ENCODE measurements at regions not wholly inside any gene's neighbourhood (a gene's known extent, or its start where the extent isn't known, plus 50 kb on each side); places are given as distances from the start of the nearest gene placed in this dataset.

DNA sequence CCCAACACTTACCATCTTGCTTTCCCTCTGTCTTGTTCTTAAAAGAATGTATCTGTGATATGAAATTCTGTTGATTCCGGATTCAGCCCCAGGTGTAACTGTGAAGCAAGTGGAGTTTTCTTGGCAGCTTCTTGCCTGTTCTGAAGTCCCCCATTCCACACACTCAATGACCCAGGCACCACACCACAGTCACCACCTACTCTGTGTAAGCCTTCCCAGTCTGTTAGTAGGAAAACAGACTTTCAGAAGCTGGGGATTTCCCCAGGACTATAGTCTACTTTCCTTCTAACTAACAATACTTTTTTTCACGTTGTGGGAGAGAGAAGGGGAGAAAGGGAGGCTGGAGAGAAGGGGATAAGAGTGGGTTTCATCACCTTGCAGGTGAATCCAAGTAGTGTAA, 299.1 kb upstream of the PROX1 start:
- DNase-seq, result no peak

DNA sequence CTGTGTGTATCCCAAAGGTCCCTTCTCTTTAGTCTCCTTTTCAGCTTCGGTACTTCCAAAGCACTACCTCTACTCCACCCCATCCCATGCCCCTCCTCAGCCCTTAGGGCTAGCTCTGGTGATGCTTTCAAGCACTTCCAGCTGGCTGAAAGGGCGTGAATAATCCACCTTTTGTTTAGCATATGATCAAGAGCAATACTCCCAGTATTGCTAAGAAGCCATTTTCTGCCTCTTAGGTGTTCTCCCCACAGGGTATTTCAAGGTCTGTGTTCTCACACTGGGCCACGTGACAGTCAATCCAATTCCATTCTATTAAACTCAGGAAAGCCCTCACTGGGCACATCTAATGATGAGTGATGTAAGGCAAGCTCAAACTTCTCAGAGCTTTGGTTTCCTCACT, 298.5 kb upstream of the PROX1 start:
- peak; percentile 11 for DNase-seq

DNA sequence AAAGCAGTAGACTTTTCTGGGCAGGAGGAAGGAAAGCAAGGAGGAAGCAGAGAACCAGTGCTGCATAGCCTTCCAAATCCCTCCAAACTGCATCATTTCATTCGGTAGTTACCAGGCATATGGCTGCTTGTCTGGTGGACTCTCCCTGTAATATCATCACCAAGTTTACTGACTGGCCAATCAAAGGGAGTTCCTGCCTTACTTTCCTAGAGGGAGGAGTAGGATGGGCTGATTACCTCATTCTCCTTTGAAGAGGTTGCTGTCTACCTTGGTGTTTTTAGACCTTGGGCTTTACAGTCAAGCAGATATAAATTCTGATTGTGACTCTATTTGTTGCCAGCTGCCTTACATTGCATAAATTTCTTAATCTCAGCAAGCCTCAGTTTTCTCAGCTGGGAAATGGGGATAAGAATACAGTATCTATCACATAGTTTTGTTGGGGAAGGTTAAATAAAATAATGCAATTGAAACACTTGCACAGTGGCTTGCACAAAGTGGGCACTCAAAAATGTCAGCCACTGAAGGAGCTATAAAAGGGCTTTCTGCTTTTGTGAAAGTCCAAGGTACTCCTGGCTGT, 297.3 kb upstream of the PROX1 start:
- DNase-seq, result no peak

DNA sequence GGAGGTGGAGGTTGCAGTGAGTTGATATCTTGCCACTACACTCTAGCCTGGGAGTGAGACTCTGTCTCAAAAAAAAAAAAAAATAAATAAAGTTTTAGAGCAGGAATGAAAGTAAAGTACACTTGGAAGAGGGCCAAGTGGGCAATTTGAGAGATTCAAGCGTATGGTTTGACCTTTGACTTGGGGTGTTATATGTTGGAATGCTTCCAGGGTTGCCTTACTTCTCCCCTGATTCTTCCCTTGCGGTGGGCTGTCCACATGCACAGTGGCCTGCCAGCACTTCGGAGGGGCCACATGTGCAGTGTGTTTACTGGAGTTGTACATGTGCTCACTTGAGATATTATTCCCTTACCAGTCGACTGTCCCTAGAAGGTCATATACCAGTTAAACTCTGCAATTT, 295.5 kb upstream of the PROX1 start:
- no peak for DNase-seq

GRCh38 chr1:213693864-213694263, 293.9 kb upstream of the PROX1 start:
- no peak for DNase-seq

DNA sequence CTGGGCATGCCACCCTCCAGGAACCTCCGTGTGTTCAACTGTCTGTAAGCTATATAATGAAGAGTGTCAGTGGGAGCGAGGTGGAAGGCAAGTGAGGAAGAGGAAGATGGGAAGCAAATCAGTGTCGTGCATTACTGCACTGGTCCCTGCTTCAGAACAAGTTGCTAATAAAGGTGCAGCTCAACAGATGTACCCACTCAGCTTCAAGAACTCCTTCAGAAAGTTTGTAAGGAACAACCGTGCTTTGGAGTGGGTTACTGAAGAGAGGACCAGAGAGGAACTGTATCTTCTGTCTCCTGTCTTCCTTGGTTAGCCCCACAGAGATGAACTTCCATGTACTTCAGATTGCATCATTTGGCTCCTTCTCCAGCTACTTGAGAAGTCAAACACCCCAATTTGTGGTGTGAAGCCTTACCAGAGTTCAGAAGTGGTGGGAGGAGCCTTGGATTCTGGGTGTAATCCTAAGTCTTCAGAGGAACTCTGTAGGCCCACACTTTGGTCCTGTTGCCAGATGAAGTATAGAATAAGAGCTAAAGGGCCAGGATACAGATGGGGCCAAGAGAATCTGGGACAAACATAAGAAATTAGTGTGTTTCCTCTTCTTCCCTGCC, 290.5 kb upstream of the PROX1 start:
- no peak for DNase-seq

GRCh38 chr1:213698092-213698702, 289.6 kb upstream of the PROX1 start:
- no peak for DNase-seq

DNA sequence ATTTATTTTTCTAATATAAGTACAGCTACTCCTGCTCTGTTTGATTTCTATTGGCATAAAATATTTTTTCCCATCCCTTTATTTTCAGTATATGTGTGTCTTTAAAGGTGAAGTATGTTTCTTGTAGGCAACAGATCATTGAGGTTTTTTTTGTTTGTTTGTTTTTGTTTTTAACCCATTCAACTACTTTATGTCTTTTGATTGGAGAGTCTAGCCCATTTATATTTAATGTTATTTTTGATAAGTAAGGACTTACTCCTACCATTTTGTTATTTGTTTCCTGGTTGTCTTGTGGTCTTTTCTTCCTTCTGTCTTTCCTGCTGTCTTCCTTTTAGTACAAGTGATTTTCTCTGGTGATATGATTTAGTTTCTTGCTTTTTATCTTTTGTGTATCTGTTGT, 285.1 kb upstream of the PROX1 start:
- no peak for DNase-seq

DNA sequence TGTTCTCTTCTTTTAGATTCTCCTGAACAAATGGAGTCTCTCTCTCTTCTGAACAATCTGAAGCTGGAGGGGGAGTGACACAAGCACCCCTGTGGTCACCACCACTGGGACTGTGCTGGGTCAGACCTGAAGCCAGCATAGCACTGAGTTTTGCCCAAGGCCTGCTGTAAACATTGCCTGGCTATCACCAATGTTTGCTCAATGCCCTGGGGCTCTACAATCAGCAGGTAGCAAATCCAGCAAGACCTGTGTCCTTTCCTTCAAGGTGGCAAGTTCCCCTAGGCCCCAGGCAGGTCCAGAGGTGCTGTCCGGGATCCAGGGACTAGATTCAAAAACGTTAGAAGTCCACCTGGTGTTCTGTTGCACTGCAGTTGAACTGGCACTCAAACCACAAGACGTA, 282.8 kb upstream of the PROX1 start:
- no peak for DNase-seq

DNA sequence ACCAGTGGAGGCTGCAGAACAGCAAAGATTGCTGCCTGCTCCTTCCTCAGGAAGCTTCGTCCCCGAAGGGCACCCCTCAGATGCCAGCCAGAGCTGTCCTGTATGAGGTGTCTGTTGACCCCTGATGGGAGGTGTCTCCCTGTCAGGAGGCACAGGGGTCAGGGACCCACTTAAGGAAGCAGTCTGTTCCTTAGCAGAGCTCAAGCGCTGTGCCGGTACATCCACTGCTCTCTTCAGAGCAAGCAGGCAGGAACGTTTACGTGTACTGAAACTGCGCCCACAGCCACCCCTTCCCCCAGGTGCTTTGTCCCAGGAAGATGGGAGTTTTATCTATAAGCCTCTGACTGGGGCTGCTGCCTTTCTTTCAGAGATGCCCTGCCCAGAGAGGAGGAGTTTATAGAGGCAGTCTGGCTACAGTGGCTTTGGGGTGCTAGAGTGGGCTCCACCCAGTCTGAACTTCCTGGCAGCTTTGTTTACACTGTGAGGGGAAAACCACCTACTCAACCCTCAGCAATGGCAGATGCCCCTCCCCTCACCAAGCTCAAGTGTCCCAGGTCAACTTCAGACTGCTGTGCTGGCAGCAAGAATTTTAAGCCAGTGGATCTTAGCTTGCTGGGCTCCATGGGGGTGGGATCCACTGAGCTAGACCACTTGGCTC, 275.8 kb upstream of the PROX1 start:
- peak; percentile 14 for DNase-seq

DNA sequence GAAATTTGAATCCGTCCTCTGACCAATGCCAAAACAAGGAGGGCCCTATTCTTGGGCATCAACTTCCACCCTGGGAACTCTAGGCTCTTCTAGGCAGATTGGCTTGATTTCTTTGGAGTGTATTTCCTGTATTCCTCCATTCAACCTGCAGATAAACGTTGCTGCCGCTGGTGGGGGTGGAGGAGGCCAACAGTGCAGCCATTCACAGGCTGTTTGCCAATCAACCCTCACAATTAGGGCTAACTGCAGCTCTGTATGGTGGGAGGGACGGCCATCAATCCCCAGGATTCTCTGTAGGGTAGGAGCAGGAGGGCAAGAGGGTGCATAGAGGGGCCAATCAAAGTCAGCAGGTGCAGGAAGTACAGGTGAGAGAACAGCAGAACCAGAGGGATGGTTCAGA, 273.1 kb upstream of the PROX1 start:
- DNase-seq, result peak; percentile 48

DNA sequence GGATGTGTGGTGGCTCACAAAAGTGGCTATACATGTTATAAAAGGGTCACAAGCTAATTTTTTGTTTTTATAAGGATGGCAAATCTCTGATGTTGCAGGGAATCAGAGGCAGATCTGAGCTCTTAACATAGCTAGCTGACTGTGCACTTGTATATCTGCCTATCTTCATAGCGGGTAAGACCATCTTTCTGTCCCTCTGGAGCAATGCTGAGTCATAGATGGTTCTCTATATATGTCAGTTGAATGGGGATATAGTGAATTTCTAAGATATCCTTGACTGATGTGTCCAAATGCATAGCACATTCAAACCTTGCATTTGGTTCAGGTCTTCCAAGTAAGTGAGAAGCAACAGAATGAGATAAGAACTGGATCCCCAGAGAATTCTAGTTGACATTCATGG, 272.6 kb upstream of the PROX1 start:
- no peak for DNase-seq

GRCh38 chr1:213719462-213719861, 268.3 kb upstream of the PROX1 start:
- DNase-seq, result no peak

- no peak for DNase-seq
These were observed 267.7 kb upstream of the PROX1 start for GRCh38 chr1:213720032-213720431.

- DNase-seq, result no peak
These were observed 264.6 kb upstream of the PROX1 start for GRCh38 chr1:213723187-213723586.

DNA sequence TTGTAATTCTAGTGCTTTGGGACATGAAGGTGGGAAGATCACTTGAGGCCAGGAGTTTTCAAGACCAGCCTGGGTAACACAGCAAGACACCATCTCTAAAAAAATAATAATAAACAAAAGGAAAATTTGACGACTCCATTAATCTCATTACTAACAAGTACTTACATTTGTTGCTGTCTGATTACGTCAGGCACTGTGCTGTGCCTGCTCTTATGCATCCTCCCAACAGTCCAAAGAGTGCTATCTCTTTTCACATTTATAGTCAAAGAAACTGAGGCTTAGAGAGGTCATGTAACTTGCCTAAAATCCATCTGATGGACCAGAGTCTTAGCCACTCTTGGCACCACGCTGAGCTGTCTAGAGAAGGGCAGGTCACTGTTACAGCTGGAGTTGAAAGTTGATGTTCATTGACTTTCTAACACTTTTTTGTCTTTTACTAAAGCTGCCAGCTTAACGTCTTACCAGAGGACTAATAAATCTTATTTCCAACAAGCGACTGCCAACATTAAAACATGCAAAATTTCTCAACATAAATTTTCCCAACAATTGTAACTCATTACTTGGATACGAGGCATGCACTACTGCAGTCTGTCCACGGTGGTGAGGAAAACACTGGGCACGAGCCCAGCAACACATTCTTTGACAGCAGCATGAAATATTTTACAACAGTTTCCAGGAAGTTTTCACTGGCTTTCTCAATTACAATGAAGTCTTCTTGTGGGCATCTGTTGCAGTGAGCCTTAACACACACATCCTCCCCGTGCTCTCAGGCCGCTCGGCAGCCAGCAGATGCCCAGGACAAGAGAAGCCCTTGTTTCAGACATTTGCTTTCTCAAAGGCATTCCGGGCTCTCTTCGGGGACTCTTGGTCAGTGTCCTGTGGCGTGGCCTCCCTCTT, 262.9 kb upstream of the PROX1 start:
- no peak for DNase-seq

DNA sequence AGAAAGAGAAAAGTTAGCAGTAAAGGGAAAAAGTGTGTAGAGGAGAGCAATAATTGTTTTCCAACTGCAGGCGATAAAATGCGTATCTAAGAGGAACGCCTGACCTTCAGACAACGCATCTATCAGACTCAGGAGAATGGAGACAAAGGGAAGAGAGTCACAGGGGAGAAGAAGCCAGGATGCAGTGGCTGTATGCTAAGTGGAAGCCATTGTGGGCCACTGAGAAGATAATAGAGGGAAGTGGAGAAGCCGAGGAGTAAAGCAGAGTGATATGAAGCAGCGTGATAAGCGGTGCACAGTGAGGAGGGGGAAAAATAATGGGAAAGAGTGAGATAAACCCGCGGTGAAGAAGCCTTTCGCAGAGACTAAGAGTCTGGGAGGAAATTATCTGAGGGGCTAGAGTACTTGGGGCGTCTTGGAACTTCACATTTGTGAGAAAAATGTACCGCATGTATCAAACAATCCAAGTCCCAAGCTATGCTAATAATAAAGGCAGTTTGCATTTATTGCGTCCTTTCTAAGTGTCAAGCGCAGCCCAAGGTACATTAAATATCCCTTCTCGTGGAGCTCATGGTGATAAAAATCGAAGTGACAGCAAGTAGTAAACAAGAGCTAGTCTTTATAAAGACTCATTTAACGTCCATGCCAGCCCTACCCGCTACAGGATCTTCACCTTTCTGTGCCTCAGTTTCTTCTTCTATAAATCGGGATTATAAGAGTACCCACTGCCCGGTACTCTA, 259.8 kb upstream of the PROX1 start:
- no peak for DNase-seq

DNA sequence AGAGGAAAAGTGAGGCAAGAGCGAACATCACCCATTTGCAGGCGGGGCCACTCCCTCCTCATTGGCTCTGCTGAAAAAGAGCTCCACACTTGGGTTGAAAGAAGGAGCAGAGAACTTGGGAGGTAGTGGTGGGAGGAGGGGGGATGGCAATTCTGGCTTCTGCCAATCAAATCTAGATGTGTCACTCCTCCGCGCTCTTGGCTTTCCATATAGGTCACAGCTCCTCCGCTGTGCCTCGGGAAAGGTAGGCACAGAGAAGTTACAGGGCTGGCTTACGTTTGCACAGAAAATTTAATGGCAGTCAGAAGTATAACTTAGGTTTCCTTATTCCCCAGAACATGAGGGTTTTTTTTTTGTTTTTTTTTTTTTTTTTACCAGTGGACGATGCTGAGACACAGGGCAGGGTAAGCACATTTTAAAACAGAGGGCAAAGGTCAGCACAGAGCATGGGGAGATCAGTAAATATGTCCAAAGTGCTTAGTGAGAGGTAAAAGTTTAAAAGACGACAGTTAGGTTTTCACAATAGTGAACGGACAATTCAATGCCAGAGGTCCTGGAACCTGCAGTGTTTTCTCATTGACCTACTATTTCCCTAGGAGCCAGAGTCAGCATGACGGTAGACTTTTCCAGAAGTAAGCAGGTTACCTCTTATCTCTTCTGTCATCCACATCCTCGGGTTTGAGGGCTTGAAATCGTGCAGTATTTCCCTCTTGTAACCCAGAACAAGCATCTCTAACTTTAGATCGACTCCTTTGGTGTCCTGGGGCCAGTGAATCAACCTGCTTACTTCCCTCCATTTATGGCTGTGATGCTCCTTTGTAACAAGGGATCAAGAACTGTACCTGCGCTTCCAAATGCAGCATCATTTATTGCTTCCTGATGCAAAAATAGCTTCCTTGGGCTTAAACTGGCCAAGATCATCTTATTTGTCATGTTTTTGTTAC, 258.9 kb upstream of the PROX1 start:
- no peak for DNase-seq

- no peak for DNase-seq
These were observed 254.1 kb upstream of the PROX1 start for GRCh38 chr1:213733705-213734104.

DNA sequence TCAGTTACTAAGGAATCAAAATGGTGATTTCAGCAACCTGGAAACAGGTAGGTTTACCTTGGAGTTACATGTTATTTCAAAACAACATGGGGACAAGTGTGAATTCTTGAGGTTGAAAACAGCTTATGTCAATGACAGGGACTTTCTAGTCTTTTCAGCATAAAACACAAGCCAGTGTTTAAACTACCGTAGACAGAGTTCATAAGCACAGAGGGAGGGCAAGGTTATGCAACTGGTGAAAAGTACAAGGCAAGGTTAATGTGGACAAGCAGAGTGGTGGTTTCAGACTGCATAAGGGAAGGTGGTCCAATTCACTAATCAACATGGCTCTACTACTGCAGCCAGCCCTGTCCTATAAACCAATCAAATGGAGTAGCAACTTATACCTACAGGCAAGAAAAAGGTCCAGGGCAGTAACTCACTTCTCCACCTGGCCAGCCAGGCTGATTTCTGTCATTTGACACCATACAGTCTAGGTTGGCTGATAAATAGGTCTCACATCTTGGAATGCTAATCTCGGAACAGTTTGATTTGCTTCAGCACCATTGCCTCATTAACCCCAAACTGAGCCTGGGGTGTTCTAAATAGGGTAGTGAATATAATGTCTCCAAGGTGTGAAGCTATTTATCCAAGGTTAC, 250.3 kb upstream of the PROX1 start:
- no peak for DNase-seq

DNA sequence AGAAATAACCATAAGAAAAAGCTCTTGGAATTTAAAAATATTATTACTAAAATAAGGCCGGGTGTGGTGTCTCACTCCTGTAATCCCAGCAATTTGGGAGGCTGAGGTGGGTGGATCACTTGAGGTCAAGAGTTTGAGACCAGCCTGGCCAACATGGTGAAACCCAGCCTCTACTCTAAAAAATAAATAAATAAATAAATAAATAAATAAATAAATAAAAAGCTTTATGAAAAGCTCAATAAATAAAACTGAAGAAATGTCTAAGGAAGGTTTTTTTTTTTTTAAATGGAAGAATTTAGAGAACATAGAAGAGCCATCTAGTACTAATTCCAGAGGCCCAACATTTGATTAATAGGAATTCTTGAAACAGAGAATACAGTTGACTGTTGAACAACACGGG, 249.1 kb upstream of the PROX1 start:
- DNase-seq, result no peak

Data from DMS153 (cell line).